GM12878 (cell line): ENCODE measurements at regions not wholly inside any gene's neighbourhood (a gene's known extent, or its start where the extent isn't known, plus 50 kb on each side); places are given as distances from the start of the nearest gene placed in this dataset.

Experiments used
- ATAC-seq: fragments of 200-7000 bp; cut with Tn5 transposase; 3 replicates; pipeline ENCODE4 v1.9.1; 2020; ENCODE audit warnings: mild to moderate bottlenecking, moderate library complexity
- BruUV-seq: library from RNA; stranded (reverse); fragments of 400-500 nt; replicated peaks from 2 replicates; lab custom pipeline; 2021; lab: Mats Ljungman, UMichigan
- CTCF ChIA-PET: fragments of 300-600 bp; sonication (Branson Sonifier 250); formaldehyde crosslinking; extraction: SDS; loops from one replicate; lab custom pipeline; 2021; ENCODE audit warnings: inconsistent platforms; lab: Yijun Ruan, JAX
- POLR2A ChIA-PET: fragments of 350-600 bp; formaldehyde crosslinking; extraction: SDS; loops from one replicate; lab custom pipeline; 2021; ENCODE audit warnings: inconsistent platforms; lab: Charles Lee
- RAD21 ChIA-PET: fragments of 300-600 bp; sonication (Branson Sonifier 250); formaldehyde crosslinking; loops from one replicate; lab custom pipeline; 2023; ENCODE audit warnings: antibody characterized with exemption; ENCODE audit not compliant: unreplicated experiment; lab: Charles Lee
- SMC1A ChIA-PET: fragments of 300-600 bp; sonication (Branson Sonifier 250); formaldehyde crosslinking; loops from one replicate; lab custom pipeline; 2023; ENCODE audit not compliant: unreplicated experiment, uncharacterized antibody; lab: Charles Lee
- DNase-seq: peaks from one replicate; pipeline ENCODE4 v3.0.0-alpha.2; 2011; ENCODE audit warnings: low read depth, low spot score
- FAIRE-seq: peaks from 3 replicates; lab custom pipeline; 2011; peaks lifted over from hg19 to GRCh38; lab: Jason Lieb, UNC
- H2AFZ ChIP-seq: 2 replicates; pipeline ENCODE4 v1.6.0; 2011; ENCODE audit warnings: low read depth, low read length, control low read depth; ENCODE audit not compliant: control insufficient read depth
- H3K27ac ChIP-seq: 2 replicates; pipeline ENCODE4 v1.5.1; 2011; ENCODE audit warnings: control low read depth; ENCODE audit not compliant: control insufficient read depth, insufficient read depth
- H3K27me3 ChIP-seq, 2 experiments: replicated peaks in 1 of 2; 2 replicates each; pipeline versions ENCODE4 v1.6.0 to v1.6.1; 2011; ENCODE audit warnings: low read length in 1 of 2; ENCODE audit not compliant: control insufficient read depth in 2 of 2, insufficient read depth in 2 of 2
- H3K36me3 ChIP-seq, 2 experiments: 2 replicates each; pipeline ENCODE4 v1.5.1; 2011; ENCODE audit warnings: low read length in 1 of 2; ENCODE audit not compliant: control insufficient read depth in 2 of 2, insufficient read depth in 2 of 2
- H3K4me1 ChIP-seq: 2 replicates; pipeline ENCODE4 v1.6.1; 2011; ENCODE audit warnings: mild to moderate bottlenecking, low read length, moderate library complexity, mixed read lengths; ENCODE audit not compliant: control insufficient read depth, insufficient read depth
- H3K4me2 ChIP-seq: 2 replicates; pipeline ENCODE4 v1.6.0; 2011; ENCODE audit warnings: control low read depth; ENCODE audit not compliant: control insufficient read depth, insufficient read depth
- H3K4me3 ChIP-seq: fragments of 200-600 bp; sonication (generic); 2 replicates; pipeline ENCODE4 v1.5.1; 2016
- H3K79me2 ChIP-seq: 2 replicates; pipeline ENCODE4 v1.6.0; 2011; ENCODE audit warnings: low read length; ENCODE audit not compliant: control insufficient read depth, insufficient read depth
- H3K9ac ChIP-seq: 2 replicates; pipeline ENCODE4 v1.8.0; 2011; ENCODE audit warnings: low read length, control low read depth, mixed read lengths; ENCODE audit not compliant: control insufficient read depth, insufficient read depth
- H3K9me3 ChIP-seq: replicated peaks from 3 replicates; pipeline ENCODE4 v1.5.1; 2011; ENCODE audit warnings: mild to moderate bottlenecking, low read length; ENCODE audit not compliant: control insufficient read depth, insufficient read depth
- H4K20me1 ChIP-seq: 2 replicates; pipeline ENCODE4 v1.6.0; 2011; ENCODE audit not compliant: control insufficient read depth, insufficient read depth
- ATF3 ChIP-seq: IDR thresholded peaks from 2 replicates; pipeline ENCODE4 v1.6.1; 2011; ENCODE audit warnings: low read depth, mild to moderate bottlenecking, low read length, moderate library complexity, borderline replicate concordance; ENCODE audit errors: extremely low read depth
- EED ChIP-seq: sonication (generic); IDR thresholded peaks from 2 replicates; pipeline ENCODE4 v1.6.1; 2016; ENCODE audit warnings: antibody characterized with exemption, low read depth
- KDM1A ChIP-seq: fragments of 200-600 bp; sonication (generic); IDR thresholded peaks from 2 replicates; pipeline ENCODE4 v1.6.1; 2016; ENCODE audit warnings: borderline replicate concordance
- LARP7 ChIP-seq: fragments of 450-650 bp; IDR thresholded peaks from 2 replicates; pipeline ENCODE4 v1.6.1; 2017; ENCODE audit warnings: mild to moderate bottlenecking
- RUNX3 ChIP-seq: IDR thresholded peaks from 2 replicates; pipeline ENCODE4 v1.6.1; 2012; ENCODE audit warnings: low read length, inconsistent platforms
- SRF ChIP-seq, 2 experiments: IDR thresholded peaks; 2 replicates each; pipeline ENCODE4 v1.6.1; 2011; ENCODE audit warnings: low read depth in 2 of 2, low read length in 2 of 2, mild to moderate bottlenecking in 1 of 2, moderate library complexity in 1 of 2
- TCF7 ChIP-seq: IDR thresholded peaks from 2 replicates; pipeline ENCODE4 v1.6.1; 2014; ENCODE audit warnings: antibody characterized with exemption, borderline replicate concordance
- ZBTB4 ChIP-seq: fragments of 450-650 bp; formaldehyde crosslinking; IDR thresholded peaks from 2 replicates; pipeline ENCODE4 v1.4.0; 2022; ENCODE audit warnings: mild to moderate bottlenecking, moderate library complexity
- WGBS: methylation state at CpG from one replicate; pipeline ENCODE4 v1.1.6; 2016; ENCODE audit warnings: low lambda C conversion rate; ENCODE audit not compliant: insufficient replicate concordance, insufficient coverage; ENCODE audit errors: missing lambda C conversion rate; 5-methylcytosine and 5-hydroxymethylcytosine counted together
- in situ Hi-C: fragments of 300-500 bp; cut with MboI; formaldehyde crosslinking; loops from 9 replicates; pipeline ENCODE4 v1.14.3; 2018; ENCODE audit warnings: mixed read lengths
- intact Hi-C: fragments of 100-400 bp; cut with micrococcal nuclease; formaldehyde crosslinking; loops from one replicate; pipeline ENCODE4 v1.14.2; 2022; ENCODE audit not compliant: unreplicated experiment
- TF ChIP-seq, protein P1 (sequence below): fragments of 450-650 bp; conservative IDR thresholded peaks from 2 replicates; pipeline ENCODE4 v1.6.1; 2017; ENCODE audit warnings: mild to moderate bottlenecking, moderate library complexity

DNA sequence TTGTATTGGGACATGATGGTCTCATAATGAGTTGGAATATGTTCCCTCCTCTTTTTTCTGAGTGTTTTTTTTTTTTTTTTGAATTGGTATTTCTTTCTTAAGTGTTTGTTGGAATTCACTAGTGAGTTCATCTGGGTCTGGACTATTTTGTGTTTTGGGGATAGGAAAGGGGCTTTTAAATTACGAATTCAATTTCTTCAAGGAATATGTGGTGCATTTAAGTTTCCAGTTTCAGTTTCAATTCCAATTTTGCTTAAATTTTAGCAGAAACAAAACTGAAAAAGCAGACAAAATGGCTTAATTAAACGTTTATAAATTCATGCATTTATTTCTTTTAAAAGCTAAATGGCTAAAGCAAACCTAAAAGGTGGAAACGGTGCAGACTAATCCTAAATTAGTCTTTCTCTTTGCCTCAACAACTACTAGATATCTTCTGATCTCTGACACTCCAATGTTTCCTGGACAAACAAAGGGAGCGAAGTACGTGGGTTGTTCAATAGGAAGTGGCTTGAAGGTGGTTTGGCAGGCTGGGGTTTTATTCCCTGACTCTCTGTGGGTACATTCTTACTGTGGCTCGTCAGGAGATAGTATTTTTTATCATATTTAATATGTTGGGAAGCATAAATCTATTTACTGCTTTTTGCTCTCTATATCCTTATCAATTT is 50.0 kb upstream of the CORO2B start:
- ChIA-PET CTCF (no interaction called here), POLR2A (no interaction called here), RAD21 (no interaction called here), SMC1A (no interaction called here)
- H3K79me2 ChIP-seq = no peaks in the 10 kb centered on the region
- WGBS = 34% methylated on average over 6 of the region's 6 CpGs
- TF ChIP-seq KDM1A (no peak), RUNX3 (peak; percentile 9; the same call in 1 of the 2 replicates), TCF7 (no peak), LARP7 (no peak), ZBTB4 (CRISPR knock-in tag) (no peak), SRF (IDR thresholded peaks at IDR 0.05; ENCODE audit: low read depth in 2 of 2, low read length in 2 of 2) (no peak), ATF3 (no peak), EED (peak; percentile 44; the same call in 1 of the 2 replicates)
- TF ChIP-seq, protein P1, sequence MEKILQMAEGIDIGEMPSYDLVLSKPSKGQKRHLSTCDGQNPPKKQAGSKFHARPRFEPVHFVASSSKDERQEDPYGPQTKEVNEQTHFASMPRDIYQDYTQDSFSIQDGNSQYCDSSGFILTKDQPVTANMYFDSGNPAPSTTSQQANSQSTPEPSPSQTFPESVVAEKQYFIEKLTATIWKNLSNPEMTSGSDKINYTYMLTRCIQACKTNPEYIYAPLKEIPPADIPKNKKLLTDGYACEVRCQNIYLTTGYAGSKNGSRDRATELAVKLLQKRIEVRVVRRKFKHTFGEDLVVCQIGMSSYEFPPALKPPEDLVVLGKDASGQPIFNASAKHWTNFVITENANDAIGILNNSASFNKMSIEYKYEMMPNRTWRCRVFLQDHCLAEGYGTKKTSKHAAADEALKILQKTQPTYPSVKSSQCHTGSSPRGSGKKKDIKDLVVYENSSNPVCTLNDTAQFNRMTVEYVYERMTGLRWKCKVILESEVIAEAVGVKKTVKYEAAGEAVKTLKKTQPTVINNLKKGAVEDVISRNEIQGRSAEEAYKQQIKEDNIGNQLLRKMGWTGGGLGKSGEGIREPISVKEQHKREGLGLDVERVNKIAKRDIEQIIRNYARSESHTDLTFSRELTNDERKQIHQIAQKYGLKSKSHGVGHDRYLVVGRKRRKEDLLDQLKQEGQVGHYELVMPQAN = no peak
- in situ Hi-C loops = no loop called here
- no TSS peak for BruUV-seq
- no peak overlapping the region for H3K27ac ChIP-seq
- intact Hi-C loops = no loop called here
- H3K9me3 ChIP-seq = no peaks in the 10 kb centered on the region; the same call in 2 of the 3 replicates
- no peaks in the 10 kb centered on the region for H3K36me3 ChIP-seq
- no peaks in the 10 kb centered on the region for H3K27me3 ChIP-seq
- H2AFZ ChIP-seq = no peak overlapping the region; the same call in 1 of the 2 replicates
- ATAC-seq (no peak), FAIRE-seq (peak; percentile 35), DNase-seq (no peak)
- no peaks in the 10 kb centered on the region for H4K20me1 ChIP-seq
- H3K4me3 ChIP-seq = no peak overlapping the region
- no peak overlapping the region for H3K9ac ChIP-seq
- peaks cover 10% of the 10 kb centered on the region; the same call in 1 of the 2 replicates for H3K4me1 ChIP-seq
- H3K4me2 ChIP-seq = no peak overlapping the region
